Daoy (cell line): ENCODE measurements at regions not wholly inside any gene's neighbourhood (a gene's known extent, or its start where the extent isn't known, plus 50 kb on each side); places are given as distances from the start of the nearest gene placed in this dataset.
"Not testable (repeated sequence)": the region's sequence is repeated elsewhere in the genome, so short reads cannot be mapped to it uniquely, and the experiment has no call there.

Source experiments
- DNase-seq: peaks from one replicate; pipeline ENCODE4 v3.0.0-alpha.2; 2015; ENCODE audit warnings: low read depth

- DNase-seq = not testable (repeated sequence)
These were observed 90.0 kb downstream of the MRPL14 start for GRCh38 chr6:44037276-44037675.

GRCh38 chr6:44036699-44037101 lies 90.6 kb downstream of the MRPL14 start:
- no peak for DNase-seq

GRCh38 chr6:44036196-44036595 lies 91.1 kb downstream of the MRPL14 start:
- DNase-seq = no peak

- DNase-seq = no peak
These were observed 91.6 kb downstream of the MRPL14 start for GRCh38 chr6:44035621-44036020.

- no peak for DNase-seq
These were observed 92.3 kb downstream of the MRPL14 start for GRCh38 chr6:44034931-44035345.

DNA sequence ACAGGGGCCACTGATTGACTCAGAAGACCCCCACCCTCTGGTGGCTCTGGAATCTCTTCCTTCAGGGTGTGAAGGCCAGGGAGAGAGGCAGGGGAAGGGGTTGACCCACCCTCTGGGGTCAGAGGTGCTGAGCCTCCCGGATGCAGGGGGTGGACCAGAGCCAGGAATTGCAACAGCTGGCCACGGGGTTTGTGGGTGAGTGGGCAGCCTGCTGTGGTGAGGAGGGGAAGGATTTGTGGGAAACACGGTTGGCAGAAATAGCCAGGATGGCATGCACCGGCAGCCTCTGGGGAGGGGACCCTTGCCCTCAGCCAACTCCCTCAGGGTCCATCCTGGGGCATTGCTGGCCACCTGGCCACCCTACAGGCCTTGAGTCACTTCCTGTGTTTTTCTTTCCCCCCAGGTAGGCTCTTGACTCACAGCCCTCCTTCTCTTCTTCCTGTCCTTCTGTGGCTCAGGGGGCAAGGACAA lies 92.8 kb downstream of the MRPL14 start:
- DNase-seq = peak; percentile 72

GRCh38 chr6:44030812-44031454 lies 96.3 kb downstream of the MRPL14 start:
- DNase-seq = no peak

GRCh38 chr6:44029444-44030185 lies 97.6 kb downstream of the MRPL14 start:
- no peak for DNase-seq

DNA sequence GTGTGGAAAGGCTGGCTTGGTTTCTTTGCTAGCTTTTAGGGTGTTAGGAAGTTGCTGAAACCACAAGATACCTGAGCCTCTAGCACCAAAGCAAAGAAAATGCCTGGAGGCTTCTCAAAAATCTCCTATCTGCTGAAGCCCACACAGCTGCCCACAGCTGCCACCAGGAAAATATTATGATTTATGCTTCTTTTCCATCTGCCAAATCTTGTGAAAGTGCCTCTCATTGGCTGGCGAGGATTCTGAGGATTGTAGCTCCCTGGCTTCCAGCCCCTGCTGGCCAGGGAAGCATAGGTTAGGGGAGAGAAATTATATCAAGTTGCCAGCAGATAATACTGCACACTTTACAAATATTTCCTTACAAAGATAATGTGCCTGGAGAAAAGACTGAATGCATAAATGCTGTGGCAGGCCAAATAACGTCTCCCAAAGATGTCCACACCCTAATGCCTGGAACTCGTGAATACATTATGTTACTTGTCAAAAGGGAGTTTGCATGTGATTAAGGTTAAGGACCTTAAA lies 98.4 kb downstream of the MRPL14 start:
- DNase-seq = no peak

- peak; percentile 64 for DNase-seq
These were observed 102.0 kb downstream of the MRPL14 start for GRCh38 chr6:44025226-44025625.

- peak; percentile 77 for DNase-seq
These were observed 102.6 kb downstream of the MRPL14 start for GRCh38 chr6:44024574-44025219.

GRCh38 chr6:44023586-44024454 lies 103.4 kb downstream of the MRPL14 start:
- DNase-seq = no peak

DNA sequence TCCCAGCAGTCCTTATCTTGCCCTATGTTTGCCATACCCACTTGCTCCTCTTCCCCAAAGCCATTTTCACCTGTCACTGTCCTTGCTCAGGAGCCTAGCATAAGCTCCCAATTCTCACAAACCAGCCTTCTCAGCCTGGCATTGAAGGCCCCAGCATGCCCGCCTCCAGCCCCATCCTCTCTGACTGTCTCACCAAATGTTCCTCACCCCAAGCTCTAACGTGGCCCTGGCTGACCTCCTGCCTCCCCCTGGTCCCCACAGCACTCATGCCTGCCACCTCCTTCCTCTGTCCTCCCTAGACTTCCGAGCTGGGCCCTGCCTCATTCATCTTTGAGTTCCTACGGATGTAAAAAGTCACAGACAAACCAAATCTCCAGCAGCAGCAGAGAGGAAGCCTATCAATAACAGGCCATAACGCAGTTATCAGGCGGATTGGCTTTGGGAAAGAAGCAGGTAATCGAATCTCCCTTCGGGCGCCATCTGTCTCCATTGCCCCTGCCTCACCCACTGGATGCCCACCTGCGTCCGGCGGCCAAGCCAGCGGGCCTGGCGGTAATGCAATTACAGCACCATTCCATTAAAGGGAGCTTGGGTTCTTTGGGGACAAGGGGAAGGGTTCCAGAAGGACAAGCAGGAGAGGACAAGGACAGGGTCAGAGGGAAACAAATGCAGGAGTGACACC lies 104.4 kb downstream of the MRPL14 start:
- DNase-seq = no peak

DNA sequence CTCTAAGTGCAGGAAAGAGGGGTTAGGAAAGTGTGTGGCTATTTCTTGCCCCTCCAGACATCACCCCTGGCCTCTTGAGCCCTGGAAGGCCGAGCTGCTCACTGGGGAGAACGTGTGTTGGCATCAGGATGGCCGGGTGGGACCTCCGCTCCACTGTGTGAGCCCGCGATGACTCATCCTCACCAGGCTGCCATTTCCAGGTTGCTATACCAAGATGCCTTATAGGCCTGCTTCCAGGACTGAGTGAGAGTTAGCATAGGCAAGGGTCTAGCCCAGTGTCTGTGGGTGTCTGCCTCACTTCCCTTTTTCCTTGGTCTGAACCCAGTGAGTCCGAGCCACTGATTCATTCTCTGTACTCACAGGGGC lies 105.0 kb downstream of the MRPL14 start:
- peak; percentile 89 for DNase-seq

DNA sequence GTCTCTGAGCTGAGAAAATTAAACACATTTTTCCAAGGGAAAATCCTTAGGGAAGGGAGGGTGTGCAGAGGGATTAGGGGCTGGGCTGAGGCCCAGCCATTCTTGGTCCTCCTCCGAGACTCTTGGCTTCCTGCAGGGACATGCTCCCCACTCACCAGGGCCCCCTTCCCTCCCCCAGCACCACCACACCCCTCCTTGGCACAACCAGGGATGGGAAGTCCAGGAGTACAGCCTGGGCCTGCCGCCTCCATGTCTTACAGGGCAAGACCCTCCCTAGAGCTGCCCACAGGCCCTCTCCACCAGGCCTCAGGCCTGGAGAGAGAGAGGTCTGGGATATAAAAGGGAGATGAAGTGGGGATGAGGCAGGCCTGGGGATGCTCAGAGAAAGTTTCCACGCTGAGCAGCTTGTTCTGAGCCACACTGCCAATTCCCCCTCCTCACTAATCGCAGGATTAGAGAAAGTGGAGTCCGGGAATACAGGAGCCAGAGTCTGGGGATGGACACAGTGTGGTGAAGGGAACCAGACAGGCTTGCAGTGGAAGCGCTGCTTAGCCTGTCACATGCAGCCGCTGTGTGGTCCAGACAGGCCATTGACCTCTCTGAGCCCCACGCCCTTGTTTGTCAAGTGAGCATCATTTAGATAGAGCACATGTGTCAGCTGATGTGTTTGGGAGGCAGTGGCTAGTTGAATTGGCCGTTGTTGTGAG lies 105.5 kb downstream of the MRPL14 start:
- DNase-seq = no peak

- DNase-seq = no peak
These were observed 106.4 kb downstream of the MRPL14 start for GRCh38 chr6:44020664-44021425.

DNA sequence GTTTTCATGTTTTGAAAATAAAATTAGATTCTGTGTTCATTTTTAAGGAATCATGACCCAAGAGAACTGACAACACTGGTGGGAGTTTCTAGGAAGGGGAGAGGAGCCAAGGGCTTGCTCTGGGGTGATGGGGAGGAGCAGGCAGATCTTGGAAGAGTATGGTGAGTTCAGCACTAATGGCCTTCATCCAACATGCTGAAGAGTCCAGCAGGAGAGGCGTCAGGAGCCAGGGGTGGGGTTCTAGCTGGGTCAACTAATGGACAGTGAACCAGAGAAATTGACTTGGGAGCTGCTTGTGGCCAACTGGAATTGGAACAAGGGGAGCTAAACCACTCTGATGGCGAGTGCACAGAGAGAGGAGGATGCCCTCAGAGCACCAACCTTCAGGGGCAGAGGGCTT lies 107.1 kb downstream of the MRPL14 start:
- no peak for DNase-seq

DNA sequence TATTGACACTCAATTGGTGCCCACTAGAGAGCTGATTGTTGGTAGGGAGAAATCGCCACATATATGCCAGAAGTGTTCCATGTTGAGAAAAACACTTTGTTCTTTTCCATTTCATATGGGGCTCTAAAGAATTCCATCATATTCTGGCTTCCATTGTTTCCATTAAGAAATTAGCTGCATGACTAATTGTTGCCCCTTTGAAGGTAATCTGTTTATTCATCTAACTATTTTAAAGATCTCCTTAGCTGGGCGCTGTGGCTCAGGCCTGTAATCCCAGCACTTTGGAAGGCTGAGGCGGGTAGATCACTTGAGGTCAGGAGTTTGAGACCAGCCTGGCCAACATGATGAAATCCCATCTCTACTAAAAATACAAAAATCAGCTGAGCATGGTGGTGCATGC lies 109.9 kb downstream of the MRPL14 start:
- not testable (repeated sequence) for DNase-seq

- DNase-seq = no peak
These were observed 111.0 kb downstream of the MRPL14 start for GRCh38 chr6:44016131-44016870.
